ACHN (cell line): ENCODE measurements at regions not wholly inside any gene's neighbourhood (a gene's known extent, or its start where the extent isn't known, plus 50 kb on each side); places are given as distances from the start of the nearest gene placed in this dataset.

Source experiments
- DNase-seq: peaks from one replicate; pipeline ENCODE4 v3.0.0-alpha.2; 2015
- in situ Hi-C: cut with HindIII; loops from 2 replicates; pipeline ENCODE4 v1.10.0; 2017; ENCODE audit warnings: low sequenced_read_pairs, low pct_ligation_motif_present, low pct_unique_long_range_greater_than_20kb

- no peak for DNase-seq
- in situ Hi-C loops = no loop called here
Measured at GRCh38 chr5:38707352-38708210, 138.2 kb upstream of the OSMR start.

DNA sequence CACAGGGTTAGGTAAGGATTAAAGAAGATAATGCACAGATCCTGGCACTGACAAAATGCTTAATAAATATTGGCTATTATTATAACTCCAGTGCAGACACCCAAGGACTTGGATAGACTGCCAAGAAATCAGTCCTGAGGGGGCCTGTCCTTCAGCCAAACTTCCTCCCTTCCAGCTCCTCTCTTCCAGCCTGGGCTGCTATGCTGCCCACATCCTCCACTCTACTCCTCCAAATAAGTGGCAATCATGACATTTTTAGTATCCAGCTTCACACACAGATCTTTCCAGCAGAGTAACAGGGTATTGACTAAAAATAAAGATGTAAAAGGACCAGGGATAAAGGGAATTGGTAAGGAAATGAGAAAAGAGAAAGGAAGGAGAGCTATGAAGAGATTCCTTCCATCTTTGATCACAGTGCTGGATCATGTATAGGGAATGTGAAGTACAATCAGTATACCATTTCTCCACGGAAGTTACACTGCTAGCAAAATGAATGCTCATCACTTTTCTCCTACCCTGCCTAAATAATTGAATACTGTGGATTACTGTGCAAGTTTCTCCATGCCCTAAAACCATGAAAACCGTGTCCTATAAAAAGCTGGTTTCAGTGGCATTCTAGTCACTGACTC, 136.0 kb upstream of the OSMR start:
- DNase-seq = no peak
- in situ Hi-C loops = no loop called here

DNA sequence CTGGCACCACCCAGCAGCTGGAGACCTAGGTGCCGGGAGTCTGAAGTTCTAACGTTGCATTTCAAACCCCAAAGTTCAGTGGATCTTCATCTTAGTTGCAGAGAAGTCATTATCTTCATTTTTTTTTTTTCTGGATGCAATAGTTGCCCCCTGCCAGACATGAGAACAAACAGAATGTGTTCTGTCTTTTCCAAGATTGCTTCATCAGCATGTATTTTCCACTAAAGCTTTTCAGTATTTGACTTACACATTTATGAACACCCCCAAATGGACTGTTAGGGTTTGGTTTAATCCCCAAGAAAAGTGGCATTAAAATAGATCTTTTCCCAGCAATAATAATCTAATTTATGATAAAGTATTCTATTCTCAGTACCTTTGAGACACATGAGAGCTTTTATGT, 135.2 kb upstream of the OSMR start:
- in situ Hi-C loops = no loop called here
- no peak for DNase-seq

GRCh38 chr5:38712391-38712790, 133.4 kb upstream of the OSMR start:
- DNase-seq = no peak
- in situ Hi-C loops = no loop called here

DNA sequence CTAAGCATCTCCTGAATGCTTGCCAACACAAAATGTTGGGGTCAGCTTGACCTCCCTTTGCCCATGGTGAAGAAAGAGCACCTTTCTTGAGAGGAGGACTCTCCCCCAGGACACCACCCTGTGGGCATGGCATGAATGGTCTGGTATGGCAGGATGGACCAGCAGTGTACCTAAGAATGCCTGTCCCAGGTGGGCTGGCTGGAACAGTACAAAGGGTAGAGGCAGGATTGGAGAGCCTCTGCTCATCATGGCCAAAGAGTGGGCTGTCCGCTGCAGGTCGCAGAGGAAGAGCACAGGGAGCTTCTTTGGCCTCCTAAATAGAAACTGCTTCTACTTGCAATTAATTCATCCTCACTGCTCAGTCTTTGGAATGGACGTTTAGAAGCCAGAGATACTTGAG, 131.6 kb upstream of the OSMR start:
- DNase-seq = no peak
- in situ Hi-C loops = no loop called here

DNA sequence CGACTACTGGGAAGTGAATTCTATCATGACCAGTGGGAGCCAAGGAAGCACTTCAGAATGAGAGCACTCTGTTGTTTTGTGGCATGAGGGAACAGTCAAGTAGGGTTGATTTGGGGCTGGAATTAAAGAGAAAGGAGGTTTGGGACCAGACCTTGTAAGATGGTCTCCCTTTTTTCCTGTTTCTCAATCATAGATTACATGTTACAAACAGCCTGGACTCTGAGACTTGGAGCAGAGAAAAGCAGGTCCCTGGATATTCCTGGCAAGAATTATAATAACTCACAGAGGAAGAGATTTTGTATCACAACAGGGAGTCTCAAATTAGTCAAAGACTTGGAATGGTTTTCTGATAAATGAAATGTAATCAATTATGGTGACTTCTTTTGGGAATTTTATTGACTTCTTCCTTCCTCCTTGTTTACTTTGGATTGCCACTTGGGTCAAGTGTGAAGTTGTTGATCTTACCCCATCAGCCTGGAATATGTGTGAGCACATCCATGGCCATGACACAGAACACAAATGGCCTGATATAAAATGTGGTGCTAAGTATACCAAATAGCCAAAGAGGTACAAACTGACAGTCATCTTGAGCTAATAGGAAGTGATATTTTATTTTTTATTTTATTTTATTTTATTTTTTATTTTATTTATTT, 131.0 kb upstream of the OSMR start:
- in situ Hi-C loops = no loop called here
- DNase-seq = no peak

GRCh38 chr5:38715696-38716095, 130.1 kb upstream of the OSMR start:
- in situ Hi-C loops = no loop called here

GRCh38 chr5:38716516-38716915, 129.3 kb upstream of the OSMR start:
- in situ Hi-C loops = no loop called here
- no peak for DNase-seq

More at GRCh38 chr5:38715696-38716095, 130.1 kb upstream of the OSMR start:
- DNase-seq = no peak

GRCh38 chr5:38718771-38719391, 126.9 kb upstream of the OSMR start:
- no peak for DNase-seq
- in situ Hi-C loops = no loop called here

- no peak for DNase-seq
- in situ Hi-C loops = no loop called here
Measured at GRCh38 chr5:38719403-38719802, 126.4 kb upstream of the OSMR start.

DNA sequence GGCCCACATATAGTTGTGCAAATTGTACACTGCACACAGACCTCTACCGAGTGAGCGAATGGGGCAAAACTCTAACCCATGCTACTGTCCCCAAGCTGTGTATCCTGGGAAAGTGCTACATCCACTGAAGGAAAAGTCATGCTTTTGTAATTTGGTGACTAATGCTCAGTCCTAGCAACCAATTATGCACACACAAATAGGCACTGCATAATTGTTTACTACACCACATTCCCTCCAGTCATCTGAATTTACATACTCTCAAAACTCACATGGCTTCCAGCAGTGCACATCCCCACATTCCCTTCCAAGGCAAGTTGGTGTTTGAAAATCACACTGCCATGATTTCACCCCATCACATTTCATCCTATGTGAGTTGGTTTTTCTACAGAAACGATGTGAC, 125.9 kb upstream of the OSMR start:
- no peak for DNase-seq
- in situ Hi-C loops = no loop called here

GRCh38 chr5:38720554-38721361, 125.1 kb upstream of the OSMR start:
- no peak for DNase-seq
- in situ Hi-C loops = no loop called here

DNA sequence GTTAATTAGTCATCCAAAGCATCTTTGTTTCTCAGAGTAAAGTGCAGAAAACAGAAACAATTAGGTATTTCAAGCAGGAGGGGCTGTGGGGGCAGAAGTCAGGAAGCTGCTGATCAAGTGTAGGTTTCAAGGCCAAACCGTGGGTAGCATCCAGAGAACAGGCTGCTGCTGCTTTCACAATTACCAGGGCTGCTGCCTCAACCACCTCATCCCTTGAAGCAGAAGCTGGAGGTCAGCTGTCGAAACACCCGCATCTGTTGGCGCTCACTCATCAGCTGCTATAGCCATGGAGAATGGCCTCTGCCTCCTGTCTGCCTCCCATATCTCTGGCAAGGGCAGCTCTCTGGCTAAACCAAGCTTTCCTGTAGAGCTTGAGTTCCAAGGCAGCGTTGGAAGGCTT, 122.9 kb upstream of the OSMR start:
- DNase-seq = no peak
- in situ Hi-C loops = no loop called here

DNA sequence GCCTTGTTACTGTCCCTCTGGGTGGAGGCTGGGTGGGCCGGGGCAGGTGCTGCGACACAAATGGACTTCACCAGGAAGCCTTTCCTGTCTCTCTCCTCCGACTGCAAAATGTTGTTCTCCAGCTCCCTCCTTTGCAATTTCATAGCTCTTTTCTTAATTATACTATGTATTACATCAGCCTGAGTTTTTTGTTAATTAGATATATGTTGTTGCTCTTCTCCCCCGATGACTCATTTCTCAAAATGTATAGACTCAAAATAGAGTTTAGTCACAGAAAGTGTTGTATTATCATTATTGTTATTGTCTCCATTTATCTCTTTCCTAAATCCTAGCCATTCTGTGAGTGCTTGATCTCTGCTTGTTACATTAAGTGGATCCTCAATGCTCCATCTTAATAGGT, 122.4 kb upstream of the OSMR start:
- DNase-seq = no peak
- in situ Hi-C loops = no loop called here

GRCh38 chr5:38724301-38725030, 121.3 kb upstream of the OSMR start:
- no peak for DNase-seq
- in situ Hi-C loops = no loop called here

- no peak for DNase-seq
- in situ Hi-C loops = no loop called here
Measured at GRCh38 chr5:38725371-38725865, 120.4 kb upstream of the OSMR start.

DNA sequence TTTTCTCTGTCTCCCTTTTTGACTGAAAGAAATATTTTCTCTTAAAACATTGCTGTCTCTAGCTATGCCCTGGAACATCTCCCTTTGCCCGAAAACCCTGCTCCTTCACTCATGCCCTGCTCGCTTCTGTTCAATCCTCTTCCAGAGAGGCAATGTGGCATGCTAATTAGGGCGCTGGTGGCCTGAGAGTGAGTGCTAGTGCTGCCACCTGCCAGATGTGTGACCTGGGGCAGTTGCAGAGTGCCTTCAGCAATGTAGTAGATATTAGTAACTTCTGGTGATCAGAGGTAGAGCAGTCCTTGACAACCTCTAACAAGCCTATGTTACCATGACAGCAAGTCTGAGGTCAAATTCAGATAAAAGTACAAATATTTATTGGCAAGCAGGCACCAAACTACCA, 119.5 kb upstream of the OSMR start:
- in situ Hi-C loops = no loop called here
- DNase-seq = no peak

DNA sequence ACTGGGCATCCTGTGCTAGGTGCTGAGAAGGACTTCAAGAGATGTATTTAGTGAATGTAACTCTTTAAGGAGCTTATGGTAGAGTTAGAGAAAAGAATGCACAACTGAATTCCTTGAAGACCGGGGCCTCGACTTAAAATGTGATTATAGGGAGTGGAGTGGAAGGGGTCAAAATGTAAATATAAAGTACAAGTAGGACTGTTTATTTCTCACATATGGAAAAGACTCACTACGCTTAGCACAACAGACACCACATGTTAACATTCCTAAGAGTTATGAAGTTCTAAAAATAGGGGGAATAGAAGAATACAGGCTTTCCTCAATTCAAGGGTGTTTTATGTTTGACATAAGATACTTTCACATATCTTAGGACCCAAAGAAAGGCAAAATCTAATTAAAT, 117.8 kb upstream of the OSMR start:
- in situ Hi-C loops = no loop called here
- no peak for DNase-seq
